HFFc6 (cell line): ENCODE measurements at regions not wholly inside any gene's neighbourhood (a gene's known extent, or its start where the extent isn't known, plus 50 kb on each side); places are given as distances from the start of the nearest gene placed in this dataset.
A peak's percentile ranks its signal among the peaks of the same experiment; 100 is the strongest.

ENCODE experiments used
- DNase-seq: peaks from one replicate; pipeline ENCODE4 v3.0.0-alpha.2; 2018
- H3K27ac Mint-ChIP-seq: 2 replicates; pipeline ENCODE4 v1.8.0; 2020; ENCODE audit warnings: mild to moderate bottlenecking, mixed read lengths
- H3K27me3 Mint-ChIP-seq: 2 replicates; pipeline ENCODE4 v1.8.0; 2021; ENCODE audit warnings: mild to moderate bottlenecking, moderate library complexity, mixed read lengths; ENCODE audit not compliant: insufficient read depth
- H3K36me3 Mint-ChIP-seq: 2 replicates; pipeline ENCODE4 v1.8.0; 2021; ENCODE audit warnings: low read depth, mixed read lengths
- H3K4me1 Mint-ChIP-seq: 2 replicates; pipeline ENCODE4 v1.8.0; 2020; ENCODE audit warnings: low read depth, mixed read lengths
- H3K4me3 Mint-ChIP-seq: 2 replicates; pipeline ENCODE4 v1.8.0; 2020; ENCODE audit warnings: mild to moderate bottlenecking, moderate library complexity, mixed read lengths
- H3K9me3 Mint-ChIP-seq: 2 replicates; pipeline ENCODE4 v1.8.0; 2020; ENCODE audit warnings: mild to moderate bottlenecking, mixed read lengths
- CTCF ChIP-seq: fragments of 200-600 bp; sonication (generic); IDR thresholded peaks from 2 replicates; pipeline ENCODE4 v1.5.0; 2021; ENCODE audit warnings: antibody characterized with exemption, mild to moderate bottlenecking

DNA sequence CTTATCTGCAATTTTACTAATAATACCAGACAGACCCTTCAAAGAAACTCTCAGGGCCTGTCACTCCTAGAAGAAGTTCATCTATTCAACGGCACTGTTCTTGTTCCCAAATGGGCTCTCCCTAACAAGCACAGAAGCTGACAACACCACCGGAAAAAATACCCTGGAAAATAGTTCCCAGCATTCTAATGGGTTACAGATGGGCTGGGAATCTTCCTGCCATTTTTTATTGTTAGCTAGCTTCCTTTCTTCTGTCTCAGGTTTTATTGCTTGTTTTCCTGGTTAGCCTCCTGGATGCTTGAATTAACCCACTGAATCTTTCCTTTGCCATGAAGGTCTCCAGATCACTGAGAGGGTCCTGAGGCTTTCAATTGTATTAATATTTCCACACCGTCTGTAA, 689.8 kb upstream of the NRP1 start:
- Mint-ChIP-seq H3K4me3 (no peak overlapping the region), H3K36me3 (peaks cover 8% of the 10 kb centered on the region), H3K27me3 (peaks cover 5% of the 10 kb centered on the region), H3K4me1 (no peaks in the 10 kb centered on the region), H3K27ac (no peak overlapping the region), H3K9me3 (peaks cover 6% of the 10 kb centered on the region; the same call in 1 of the 2 replicates)
- no peak for DNase-seq
- TF ChIP-seq CTCF = no peak

DNA sequence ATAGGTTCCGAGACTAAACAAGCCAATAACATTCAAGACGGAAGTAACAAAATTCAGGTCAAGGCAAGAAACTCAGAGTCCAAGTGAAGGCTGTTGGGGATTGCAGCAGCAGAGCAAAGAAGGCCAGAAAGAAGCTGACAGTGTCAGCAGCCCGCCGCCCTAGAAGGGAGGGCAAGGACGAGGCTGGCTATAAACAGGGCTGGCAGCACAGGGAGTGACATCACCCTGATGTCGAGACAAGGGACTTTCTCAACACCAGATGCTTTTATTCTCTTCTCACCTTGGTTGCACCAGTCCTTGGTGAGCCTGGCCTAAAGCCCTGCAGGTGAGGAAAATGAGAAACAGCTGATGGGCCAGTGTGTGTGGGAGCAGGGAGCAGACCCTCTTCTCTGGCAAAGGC, 687.7 kb upstream of the NRP1 start:
- Mint-ChIP-seq H3K27ac (no peak overlapping the region), H3K4me1 (peaks cover 6% of the 10 kb centered on the region; the same call in 1 of the 2 replicates), H3K4me3 (no peak overlapping the region), H3K9me3 (peaks cover 6% of the 10 kb centered on the region; the same call in 1 of the 2 replicates), H3K36me3 (peaks cover 8% of the 10 kb centered on the region), H3K27me3 (peaks cover 1% of the 10 kb centered on the region; the same call in 1 of the 2 replicates)
- DNase-seq = no peak
- TF ChIP-seq CTCF = no peak

DNA sequence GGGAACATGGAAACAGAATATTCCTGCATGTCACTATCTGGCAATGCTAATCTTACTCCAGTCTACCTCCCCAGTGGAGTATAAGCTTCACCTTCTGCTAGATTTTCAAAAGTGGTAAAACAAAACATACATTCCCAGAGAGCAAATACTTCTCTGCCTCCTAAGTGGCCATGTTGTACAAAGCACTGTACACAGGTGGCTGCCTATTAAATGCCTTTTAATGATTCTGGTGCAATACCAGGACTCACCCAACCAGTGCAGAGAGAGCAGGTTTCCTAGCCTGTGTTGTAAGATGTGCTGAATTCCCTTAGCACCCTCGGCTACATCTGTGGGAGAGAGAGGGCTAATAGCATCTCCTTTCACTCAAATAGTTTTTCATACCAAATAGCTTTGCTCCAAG, 684.3 kb upstream of the NRP1 start:
- Mint-ChIP-seq H3K4me1 (peaks cover 6% of the 10 kb centered on the region; the same call in 1 of the 2 replicates), H3K36me3 (no peaks in the 10 kb centered on the region), H3K27ac (no peak overlapping the region), H3K9me3 (no peaks in the 10 kb centered on the region), H3K27me3 (peaks cover 8% of the 10 kb centered on the region), H3K4me3 (no peak overlapping the region)
- TF ChIP-seq CTCF = no peak
- DNase-seq = no peak

DNA sequence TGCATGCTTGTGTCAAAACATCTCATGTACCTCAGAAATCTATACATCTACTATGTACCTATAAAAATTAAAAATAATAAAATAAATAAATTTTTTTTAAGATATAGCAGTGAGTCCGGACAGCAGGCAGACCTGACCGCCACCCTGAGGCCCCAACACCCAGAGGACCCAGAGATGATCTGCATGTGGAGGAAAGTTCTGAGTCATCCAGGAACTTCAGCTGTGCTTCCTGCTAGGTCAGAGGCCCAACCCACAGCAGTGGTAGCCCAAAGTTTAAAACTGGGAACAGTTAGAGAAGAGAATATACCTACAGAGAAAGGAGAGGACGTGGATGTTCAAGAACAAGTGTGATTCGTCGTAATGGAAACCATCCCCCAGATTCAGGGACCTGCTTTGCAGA, 683.7 kb upstream of the NRP1 start:
- peaks cover 15% of the 10 kb centered on the region for H3K27me3 Mint-ChIP-seq
- H3K36me3 Mint-ChIP-seq = no peaks in the 10 kb centered on the region
- no peak overlapping the region for H3K27ac Mint-ChIP-seq
- no peak for TF ChIP-seq CTCF
- H3K4me1 Mint-ChIP-seq = peaks cover 6% of the 10 kb centered on the region; the same call in 1 of the 2 replicates
- no peak for DNase-seq
- no peak overlapping the region for H3K4me3 Mint-ChIP-seq
- no peaks in the 10 kb centered on the region for H3K9me3 Mint-ChIP-seq

- DNase-seq = no peak
- H3K36me3 Mint-ChIP-seq = no peaks in the 10 kb centered on the region
- no peak overlapping the region for H3K27ac Mint-ChIP-seq
- TF ChIP-seq CTCF = peak; percentile 41; the same call in 1 of the 2 replicates
- no peaks in the 10 kb centered on the region for H3K9me3 Mint-ChIP-seq
- H3K4me3 Mint-ChIP-seq = no peak overlapping the region
- H3K27me3 Mint-ChIP-seq = peaks cover 18% of the 10 kb centered on the region
- H3K4me1 Mint-ChIP-seq = peaks cover 6% of the 10 kb centered on the region; the same call in 1 of the 2 replicates
Observed at GRCh38 chr10:34017281-34017680, 682.8 kb upstream of the NRP1 start.

- peaks cover 6% of the 10 kb centered on the region; the same call in 1 of the 2 replicates for H3K4me1 Mint-ChIP-seq
- no peak overlapping the region for H3K4me3 Mint-ChIP-seq
- DNase-seq = no peak
- no peaks in the 10 kb centered on the region for H3K36me3 Mint-ChIP-seq
- TF ChIP-seq CTCF = no peak
- no peaks in the 10 kb centered on the region for H3K9me3 Mint-ChIP-seq
- H3K27me3 Mint-ChIP-seq = peaks cover 20% of the 10 kb centered on the region
- no peak overlapping the region for H3K27ac Mint-ChIP-seq
Observed at GRCh38 chr10:34016576-34016975, 682.1 kb upstream of the NRP1 start.
